ENCODE measurements at regions not wholly inside any gene's neighbourhood (a gene's known extent, or its start where the extent isn't known, plus 50 kb on each side); places are given as distances from the start of the nearest gene placed in this dataset.
"Not testable (repeated sequence)": the region's sequence is repeated elsewhere in the genome, so short reads cannot be mapped to it uniquely, and the experiment has no call there.

DNA sequence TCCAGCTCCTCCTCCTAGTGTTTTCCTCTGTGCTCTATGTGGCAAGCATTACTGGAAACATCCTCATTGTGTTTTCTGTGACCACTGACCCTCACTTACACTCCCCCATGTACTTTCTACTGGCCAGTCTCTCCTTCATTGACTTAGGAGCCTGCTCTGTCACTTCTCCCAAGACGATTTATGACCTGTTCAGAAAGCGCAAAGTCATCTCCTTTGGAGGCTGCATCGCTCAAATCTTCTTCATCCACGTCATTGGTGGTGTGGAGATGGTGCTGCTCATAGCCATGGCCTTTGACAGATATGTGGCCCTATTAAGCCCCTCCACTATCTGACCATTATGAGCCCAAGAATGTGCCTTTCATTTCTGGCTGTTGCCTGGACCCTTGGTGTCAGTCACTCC, 64.0 kb downstream of the OR4F15 start:
- not testable (repeated sequence) for DNase-seq; H3K4me1 ChIP-seq; H3K36me3 ChIP-seq; H3K9me3 ChIP-seq; H3K27me3 ChIP-seq; H3K4me3 ChIP-seq (ENCODE audit: low read depth, low read length)

DNA sequence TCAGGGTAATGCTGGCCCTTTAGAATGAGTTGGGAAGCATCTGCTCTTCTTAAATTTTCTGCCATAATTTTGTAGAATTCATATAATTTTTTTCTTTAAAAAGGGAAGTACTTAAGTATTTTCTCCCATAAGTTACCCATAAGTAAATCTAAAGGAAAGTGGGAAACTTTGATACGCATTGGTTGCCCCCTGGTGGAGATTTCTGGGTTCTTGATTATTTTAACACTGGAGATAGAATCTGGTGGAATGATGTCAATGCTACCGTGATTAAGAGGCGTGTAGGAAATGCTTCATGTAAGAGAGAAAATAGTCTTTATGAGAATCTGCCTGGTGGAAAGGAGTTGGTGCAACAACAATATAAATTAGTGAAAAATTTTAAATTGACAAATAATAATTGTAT, 65.6 kb downstream of the OR4F15 start:
- TF ChIP-seq, protein P1, sequence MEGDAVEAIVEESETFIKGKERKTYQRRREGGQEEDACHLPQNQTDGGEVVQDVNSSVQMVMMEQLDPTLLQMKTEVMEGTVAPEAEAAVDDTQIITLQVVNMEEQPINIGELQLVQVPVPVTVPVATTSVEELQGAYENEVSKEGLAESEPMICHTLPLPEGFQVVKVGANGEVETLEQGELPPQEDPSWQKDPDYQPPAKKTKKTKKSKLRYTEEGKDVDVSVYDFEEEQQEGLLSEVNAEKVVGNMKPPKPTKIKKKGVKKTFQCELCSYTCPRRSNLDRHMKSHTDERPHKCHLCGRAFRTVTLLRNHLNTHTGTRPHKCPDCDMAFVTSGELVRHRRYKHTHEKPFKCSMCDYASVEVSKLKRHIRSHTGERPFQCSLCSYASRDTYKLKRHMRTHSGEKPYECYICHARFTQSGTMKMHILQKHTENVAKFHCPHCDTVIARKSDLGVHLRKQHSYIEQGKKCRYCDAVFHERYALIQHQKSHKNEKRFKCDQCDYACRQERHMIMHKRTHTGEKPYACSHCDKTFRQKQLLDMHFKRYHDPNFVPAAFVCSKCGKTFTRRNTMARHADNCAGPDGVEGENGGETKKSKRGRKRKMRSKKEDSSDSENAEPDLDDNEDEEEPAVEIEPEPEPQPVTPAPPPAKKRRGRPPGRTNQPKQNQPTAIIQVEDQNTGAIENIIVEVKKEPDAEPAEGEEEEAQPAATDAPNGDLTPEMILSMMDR (IDR thresholded peaks at IDR 0.05; ENCODE audit: low read depth, low read length) = peak; percentile 33; the same call in 1 of the 2 replicates
- not testable (repeated sequence) for DNase-seq; H3K4me1 ChIP-seq; H3K27me3 ChIP-seq; H3K4me3 ChIP-seq (ENCODE audit: low read depth, low read length); H3K36me3 ChIP-seq; H3K9me3 ChIP-seq

DNA sequence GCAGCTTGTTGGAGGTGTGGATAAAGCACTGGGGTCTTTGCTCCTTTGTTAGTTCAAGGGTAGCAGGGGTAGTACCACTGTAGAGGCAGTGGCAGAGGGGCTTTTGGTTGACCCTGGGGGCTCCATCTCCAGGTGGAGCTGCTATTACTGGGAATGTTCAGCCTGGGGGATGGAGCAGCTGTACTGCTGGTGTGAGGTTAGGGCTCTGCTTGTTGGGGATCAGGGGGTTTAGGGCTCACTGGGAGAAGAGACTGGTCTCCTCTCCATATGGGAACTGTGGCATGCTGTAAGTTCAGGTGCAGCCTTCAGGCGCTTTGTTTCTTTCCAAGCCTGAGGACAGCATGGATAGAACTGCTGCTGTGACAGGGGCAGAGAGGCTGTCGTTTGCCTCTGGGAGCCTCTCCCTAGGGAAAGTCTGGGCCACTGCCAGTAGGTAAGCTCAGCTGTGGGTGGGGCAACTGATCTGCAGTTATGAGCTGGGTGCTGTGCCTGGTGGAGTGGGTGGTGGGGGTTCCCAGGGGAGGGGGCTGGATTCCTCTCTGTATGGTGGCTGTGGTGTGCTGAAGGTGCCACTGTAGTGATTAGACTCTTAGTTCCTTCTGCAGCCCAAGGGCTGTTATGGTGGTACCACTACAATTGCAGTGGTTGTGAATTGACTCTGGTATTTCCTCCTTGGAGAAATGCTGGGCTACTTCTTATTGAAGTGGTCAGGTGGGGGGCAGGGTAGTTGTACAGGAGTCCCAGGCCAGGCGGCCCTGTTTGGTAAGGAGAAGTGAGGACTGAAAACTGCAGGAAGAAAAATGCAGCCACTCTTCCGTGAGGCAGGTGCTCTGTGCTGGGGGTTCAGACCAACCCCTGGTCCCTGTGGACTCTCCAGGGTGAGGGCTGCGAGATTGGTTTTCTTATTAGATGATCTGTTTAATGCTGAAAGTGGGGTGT, 100.6 kb downstream of the OR4F15 start:
- H3K4me3 ChIP-seq (ENCODE audit: low read depth, low read length); H3K27me3 ChIP-seq; H3K9me3 ChIP-seq; DNase-seq; H3K36me3 ChIP-seq; H3K4me1 ChIP-seq: not testable (repeated sequence)

DNA sequence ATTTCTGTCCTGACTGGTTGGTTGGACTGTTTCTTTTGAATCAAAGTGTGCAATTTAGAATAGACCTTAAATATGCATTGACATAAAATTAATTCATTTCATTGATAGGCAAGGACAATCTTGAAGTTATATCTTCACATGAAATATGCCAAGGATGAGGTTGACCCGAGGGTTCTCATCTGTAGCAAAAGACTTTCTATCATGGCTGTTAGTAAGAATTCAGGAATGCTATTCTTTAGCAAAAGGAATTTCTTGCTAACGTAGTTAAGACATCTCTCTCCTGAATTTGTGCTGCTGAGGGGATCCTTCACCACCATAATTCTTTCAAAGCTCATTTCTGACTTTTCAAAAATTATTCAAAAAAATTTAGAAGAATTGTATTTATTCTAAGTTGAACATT, 112.6 kb downstream of the OR4F15 start:
- not testable (repeated sequence) for H3K27me3 ChIP-seq; DNase-seq; H3K9me3 ChIP-seq; H3K4me3 ChIP-seq (ENCODE audit: low read depth, low read length); H3K4me1 ChIP-seq; H3K36me3 ChIP-seq

DNA sequence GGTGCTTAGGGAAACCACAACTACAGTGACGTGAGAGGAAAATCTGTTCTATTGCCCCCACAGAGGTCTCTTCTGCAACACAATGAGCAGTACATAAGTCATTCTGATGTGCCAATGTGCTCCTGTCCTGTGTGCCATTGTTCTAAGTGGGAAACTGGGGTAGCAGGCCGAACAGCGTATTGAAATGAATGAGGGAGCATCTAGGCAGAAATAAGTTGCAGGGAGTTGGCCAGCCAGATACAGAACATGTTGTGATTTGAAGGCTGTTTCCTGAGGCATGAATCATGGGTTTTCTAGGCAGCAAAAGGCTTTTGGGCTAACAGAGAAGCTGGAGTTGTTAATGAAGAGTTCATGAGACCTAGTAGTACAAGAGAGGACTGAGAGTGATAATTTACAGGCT, 122.5 kb downstream of the OR4F15 start:
- not testable (repeated sequence) for H3K9me3 ChIP-seq; H3K27me3 ChIP-seq; H3K4me1 ChIP-seq; H3K4me3 ChIP-seq (ENCODE audit: low read depth, low read length); H3K36me3 ChIP-seq; DNase-seq

DNA sequence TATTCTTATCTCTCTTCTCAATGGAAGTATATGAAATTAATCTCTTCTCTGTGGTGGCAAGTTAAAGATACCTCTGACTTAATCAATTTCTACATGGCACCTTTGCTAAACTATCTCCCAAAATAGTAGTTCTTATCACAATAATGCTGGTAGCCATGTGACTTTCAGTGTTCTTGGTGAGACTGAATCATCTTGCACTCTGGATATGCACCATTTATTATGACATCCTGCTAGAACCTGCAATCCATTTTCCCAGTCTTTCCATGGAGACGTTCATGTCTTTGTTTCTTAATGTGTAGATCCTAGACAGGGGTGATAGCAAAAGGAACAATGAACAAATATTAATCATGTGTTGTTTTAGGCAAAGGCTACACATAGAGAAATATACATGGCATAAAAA, 125.4 kb downstream of the OR4F15 start:
- H3K36me3 ChIP-seq; H3K27me3 ChIP-seq; H3K4me1 ChIP-seq; H3K4me3 ChIP-seq (ENCODE audit: low read depth, low read length); H3K9me3 ChIP-seq; DNase-seq: not testable (repeated sequence)

DNA sequence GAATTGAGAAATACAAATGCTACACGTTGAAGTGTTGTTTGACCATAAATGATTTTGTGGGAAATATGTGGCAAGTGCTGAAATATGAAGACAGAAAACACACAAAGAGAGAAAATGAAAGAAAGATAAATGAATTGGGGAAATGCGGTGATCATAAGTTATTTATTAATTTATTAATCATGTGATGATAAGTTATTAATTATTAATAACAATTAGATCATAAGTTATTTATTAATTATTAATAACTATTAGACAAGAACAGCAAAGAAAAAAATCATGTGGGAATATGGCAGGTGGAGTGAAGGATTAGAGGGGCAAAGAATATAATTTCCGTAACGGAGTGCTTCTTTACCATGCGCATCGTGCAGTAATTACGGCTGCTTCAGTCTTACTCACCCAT, 126.6 kb downstream of the OR4F15 start:
- not testable (repeated sequence) for H3K36me3 ChIP-seq; H3K4me3 ChIP-seq (ENCODE audit: low read depth, low read length); H3K9me3 ChIP-seq; H3K4me1 ChIP-seq; DNase-seq; H3K27me3 ChIP-seq

DNA sequence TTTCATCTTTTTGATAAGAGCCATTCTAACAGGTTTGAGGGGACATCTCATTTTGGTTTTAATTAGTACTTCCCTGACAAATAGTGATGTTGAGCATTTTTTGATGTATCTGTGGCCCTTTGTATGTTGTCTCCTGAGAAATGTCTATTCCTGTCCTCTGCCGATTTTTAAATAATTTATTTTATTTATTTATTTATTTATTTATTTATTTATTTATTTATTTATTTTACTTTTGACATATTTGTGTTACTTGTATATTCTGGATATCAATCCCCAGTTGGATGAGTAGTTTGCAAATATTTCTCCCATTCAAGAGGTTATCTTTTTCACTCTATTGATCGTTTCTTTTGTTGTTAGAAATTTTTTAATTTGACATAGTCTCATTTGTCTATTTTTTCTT, 133.9 kb downstream of the OR4F15 start:
- not testable (repeated sequence) for DNase-seq; H3K4me3 ChIP-seq (ENCODE audit: low read depth, low read length); H3K9me3 ChIP-seq; H3K36me3 ChIP-seq; H3K27me3 ChIP-seq; H3K4me1 ChIP-seq

DNA sequence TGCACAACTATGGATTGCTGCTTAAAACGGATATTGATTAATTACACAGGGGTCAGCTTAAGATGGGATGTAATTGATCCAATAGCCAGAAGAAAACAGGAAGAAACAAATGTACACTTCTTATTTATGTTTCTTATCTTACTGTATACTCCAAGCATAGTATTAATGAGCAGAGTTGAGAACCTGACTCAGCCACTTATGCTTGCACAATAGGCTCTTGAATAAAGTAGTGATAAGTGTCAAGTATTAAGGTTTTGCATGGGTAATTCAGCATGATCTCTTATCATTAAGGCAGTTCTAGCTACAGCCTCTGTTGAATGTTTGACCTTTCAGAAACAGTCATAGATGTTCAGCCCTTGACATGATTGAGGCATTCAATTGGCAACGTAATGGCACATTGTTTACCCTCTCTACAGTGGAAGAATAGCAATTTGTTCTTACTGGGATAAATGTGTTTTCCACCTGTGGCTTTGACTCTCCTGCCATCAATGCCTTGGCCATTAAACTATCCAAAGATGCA, 136.5 kb downstream of the OR4F15 start:
- H3K4me1 ChIP-seq; H3K27me3 ChIP-seq; DNase-seq; H3K36me3 ChIP-seq; H3K9me3 ChIP-seq; H3K4me3 ChIP-seq (ENCODE audit: low read depth, low read length): not testable (repeated sequence)

DNA sequence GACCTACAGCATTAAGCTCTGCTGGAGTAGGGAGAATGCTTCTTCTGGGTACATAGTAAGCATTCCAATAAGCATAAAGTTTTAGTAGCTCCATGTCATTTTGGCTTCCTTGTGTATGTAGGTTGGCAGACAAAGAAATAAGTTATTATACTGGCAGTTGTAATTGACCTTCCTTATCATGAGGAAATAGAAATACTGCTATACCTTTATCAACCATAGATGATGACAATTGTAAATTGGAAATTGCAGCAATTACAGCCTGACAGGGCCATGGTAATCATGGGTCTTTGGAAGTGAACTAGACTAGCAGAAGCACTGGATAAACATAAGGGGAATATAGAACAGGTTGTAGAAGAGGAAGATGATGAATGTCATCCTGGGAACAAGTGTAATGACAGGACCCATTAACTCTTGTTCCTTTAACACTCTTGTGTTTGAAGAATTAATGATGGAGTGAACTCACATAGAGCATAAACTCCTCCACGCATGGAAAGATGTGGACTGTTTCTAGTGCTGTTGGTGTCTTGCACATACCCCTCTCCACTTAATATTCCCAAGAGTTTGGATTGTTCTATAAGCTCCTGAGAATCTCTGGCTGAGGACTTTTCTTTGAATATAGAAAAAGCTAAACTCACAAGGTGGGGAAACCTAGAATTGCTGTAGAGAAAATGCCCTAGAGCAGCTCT, 137.5 kb downstream of the OR4F15 start:
- H3K9me3 ChIP-seq; H3K36me3 ChIP-seq; H3K4me3 ChIP-seq (ENCODE audit: low read depth, low read length); H3K4me1 ChIP-seq; H3K27me3 ChIP-seq; DNase-seq: not testable (repeated sequence)

DNA sequence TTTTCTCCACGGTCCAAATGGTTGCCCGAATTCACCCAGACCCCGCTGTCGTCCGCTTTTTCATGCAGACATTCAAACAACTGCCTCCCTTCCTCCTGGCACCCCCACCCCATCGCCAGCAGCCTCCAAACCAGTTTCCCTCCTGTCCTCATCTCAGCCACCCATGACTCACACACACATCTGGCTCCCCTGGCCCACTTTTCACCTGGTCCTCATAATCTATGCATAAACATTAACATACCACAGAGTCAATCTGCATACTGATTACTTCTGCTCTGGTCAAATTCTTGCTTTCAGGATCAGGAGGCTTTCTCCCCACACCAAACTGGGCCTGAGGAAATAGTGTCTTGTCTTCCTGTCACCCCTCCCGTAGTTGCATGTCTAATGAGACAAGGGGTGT, 142.0 kb downstream of the OR4F15 start:
- not testable (repeated sequence) for H3K27me3 ChIP-seq; H3K4me1 ChIP-seq; H3K4me3 ChIP-seq (ENCODE audit: low read depth, low read length); H3K36me3 ChIP-seq; DNase-seq; H3K9me3 ChIP-seq

DNA sequence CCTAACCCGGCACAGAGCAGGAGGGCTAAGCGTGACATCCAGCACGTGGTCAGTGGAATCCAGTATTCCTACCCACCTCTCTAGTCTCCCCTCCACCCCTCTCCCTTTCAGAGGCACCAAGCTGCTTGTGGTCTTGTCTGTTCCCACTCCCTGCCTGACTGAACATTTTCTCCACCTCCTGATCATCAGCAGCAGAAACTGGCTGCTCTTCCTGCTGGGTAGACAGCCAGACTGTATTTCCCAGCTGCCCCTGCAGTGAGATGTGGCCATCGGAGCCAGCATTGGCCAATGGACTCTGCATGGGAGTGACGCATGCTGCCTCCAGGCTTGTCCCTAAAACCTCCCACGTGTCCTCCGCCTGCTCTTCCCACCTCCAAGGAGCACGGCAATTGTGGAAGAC, 143.8 kb downstream of the OR4F15 start:
- H3K4me1 ChIP-seq; H3K36me3 ChIP-seq; H3K9me3 ChIP-seq; H3K4me3 ChIP-seq (ENCODE audit: low read depth, low read length); H3K27me3 ChIP-seq; DNase-seq: not testable (repeated sequence)

DNA sequence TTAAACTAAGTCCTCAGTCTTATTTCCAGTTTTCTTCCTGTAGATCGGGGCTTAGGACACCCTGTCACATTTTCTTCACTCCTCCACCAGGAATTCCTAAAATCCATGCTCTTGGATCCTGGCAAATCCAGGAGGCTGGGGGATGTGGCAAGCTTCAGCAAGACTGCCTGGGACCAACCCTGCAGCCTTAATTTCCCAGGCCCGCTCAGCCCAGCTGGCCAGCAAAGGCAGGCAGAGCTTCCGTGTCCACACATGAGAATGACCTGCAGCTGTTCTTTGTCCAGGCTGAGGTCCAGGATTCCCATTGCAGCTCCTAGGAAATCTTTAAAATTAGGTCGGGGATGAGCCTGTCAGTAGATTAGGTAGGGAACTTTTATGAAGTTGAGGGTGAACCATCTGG, 146.7 kb downstream of the OR4F15 start:
- not testable (repeated sequence) for H3K9me3 ChIP-seq; H3K4me1 ChIP-seq; H3K4me3 ChIP-seq (ENCODE audit: low read depth, low read length); DNase-seq; H3K36me3 ChIP-seq; H3K27me3 ChIP-seq

DNA sequence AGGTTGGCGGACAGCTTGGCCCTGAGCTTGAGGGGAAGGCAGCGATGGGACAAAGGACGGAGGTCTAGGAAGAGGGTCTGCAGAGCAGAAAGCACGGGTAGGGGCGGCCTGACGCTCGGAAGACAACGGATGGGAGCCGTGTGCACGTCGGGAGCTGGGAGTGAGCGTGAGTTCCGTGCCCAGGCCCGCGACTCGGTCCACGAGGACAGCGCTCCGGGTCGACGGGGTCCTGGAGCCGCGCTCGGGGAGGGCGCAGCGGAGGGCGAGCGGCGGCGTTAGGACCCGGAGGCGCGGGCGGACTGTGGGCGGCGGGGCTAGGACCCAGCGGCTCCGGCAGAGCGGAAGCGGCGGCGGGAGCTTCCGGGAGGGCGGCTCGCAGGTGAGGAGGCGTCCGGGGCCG, 149.3 kb downstream of the OR4F15 start:
- H3K27me3 ChIP-seq; H3K4me1 ChIP-seq; DNase-seq; H3K36me3 ChIP-seq; H3K4me3 ChIP-seq (ENCODE audit: low read depth, low read length); H3K9me3 ChIP-seq: not testable (repeated sequence)

DNA sequence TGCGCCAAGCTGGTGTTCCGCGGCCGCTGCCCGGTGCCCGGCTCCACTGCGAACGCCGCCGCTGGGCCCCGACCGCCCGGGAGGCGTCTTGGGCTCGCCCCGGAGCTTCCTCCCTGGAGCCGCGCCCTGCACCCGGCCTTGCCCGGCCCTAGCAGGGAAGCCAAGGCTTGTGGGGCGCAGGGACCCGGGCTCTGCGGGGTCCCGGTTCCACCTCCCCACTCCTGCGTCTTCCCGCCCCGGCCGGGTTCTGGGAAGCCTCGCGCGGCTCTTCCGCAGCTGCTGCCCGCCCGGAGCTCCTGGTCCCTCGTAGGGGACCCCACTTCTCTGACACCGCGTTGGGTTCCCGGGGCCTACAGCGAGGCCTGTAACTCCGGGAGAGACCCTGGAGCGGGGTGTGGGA, 149.8 kb downstream of the OR4F15 start:
- H3K4me1 ChIP-seq, H3K27me3 ChIP-seq, DNase-seq, H3K36me3 ChIP-seq, H3K9me3 ChIP-seq: not testable (repeated sequence)
- H3K4me3 ChIP-seq (ENCODE audit: low read depth, low read length) = peak overlapping the region; percentile 38
